GM12878 (cell line): ENCODE measurements at regions not wholly inside any gene's neighbourhood (a gene's known extent, or its start where the extent isn't known, plus 50 kb on each side); places are given as distances from the start of the nearest gene placed in this dataset.

Experiments used
- ATAC-seq: fragments of 200-7000 bp; cut with Tn5 transposase; 3 replicates; pipeline ENCODE4 v1.9.1; 2020; ENCODE audit warnings: mild to moderate bottlenecking, moderate library complexity
- BruUV-seq: library from RNA; stranded (reverse); fragments of 400-500 nt; replicated peaks from 2 replicates; lab custom pipeline; 2021; lab: Mats Ljungman, UMichigan
- CTCF ChIA-PET: fragments of 300-600 bp; sonication (Branson Sonifier 250); formaldehyde crosslinking; extraction: SDS; loops from one replicate; lab custom pipeline; 2021; ENCODE audit warnings: inconsistent platforms; lab: Yijun Ruan, JAX
- POLR2A ChIA-PET: fragments of 350-600 bp; formaldehyde crosslinking; extraction: SDS; loops from one replicate; lab custom pipeline; 2021; ENCODE audit warnings: inconsistent platforms; lab: Charles Lee
- RAD21 ChIA-PET: fragments of 300-600 bp; sonication (Branson Sonifier 250); formaldehyde crosslinking; loops from one replicate; lab custom pipeline; 2023; ENCODE audit warnings: antibody characterized with exemption; ENCODE audit not compliant: unreplicated experiment; lab: Charles Lee
- SMC1A ChIA-PET: fragments of 300-600 bp; sonication (Branson Sonifier 250); formaldehyde crosslinking; loops from one replicate; lab custom pipeline; 2023; ENCODE audit not compliant: unreplicated experiment, uncharacterized antibody; lab: Charles Lee
- DNase-seq: peaks from one replicate; pipeline ENCODE4 v3.0.0-alpha.2; 2011; ENCODE audit warnings: low read depth, low spot score
- FAIRE-seq: peaks from 3 replicates; lab custom pipeline; 2011; peaks lifted over from hg19 to GRCh38; lab: Jason Lieb, UNC
- H2AFZ ChIP-seq: 2 replicates; pipeline ENCODE4 v1.6.0; 2011; ENCODE audit warnings: low read depth, low read length, control low read depth; ENCODE audit not compliant: control insufficient read depth
- H3K27ac ChIP-seq: 2 replicates; pipeline ENCODE4 v1.5.1; 2011; ENCODE audit warnings: control low read depth; ENCODE audit not compliant: control insufficient read depth, insufficient read depth
- H3K27me3 ChIP-seq, 2 experiments: replicated peaks in 1 of 2; 2 replicates each; pipeline versions ENCODE4 v1.6.0 to v1.6.1; 2011; ENCODE audit warnings: low read length in 1 of 2; ENCODE audit not compliant: control insufficient read depth in 2 of 2, insufficient read depth in 2 of 2
- H3K36me3 ChIP-seq, 2 experiments: 2 replicates each; pipeline ENCODE4 v1.5.1; 2011; ENCODE audit warnings: low read length in 1 of 2; ENCODE audit not compliant: control insufficient read depth in 2 of 2, insufficient read depth in 2 of 2
- H3K4me1 ChIP-seq: 2 replicates; pipeline ENCODE4 v1.6.1; 2011; ENCODE audit warnings: mild to moderate bottlenecking, low read length, moderate library complexity, mixed read lengths; ENCODE audit not compliant: control insufficient read depth, insufficient read depth
- H3K4me2 ChIP-seq: 2 replicates; pipeline ENCODE4 v1.6.0; 2011; ENCODE audit warnings: control low read depth; ENCODE audit not compliant: control insufficient read depth, insufficient read depth
- H3K4me3 ChIP-seq: fragments of 200-600 bp; sonication (generic); 2 replicates; pipeline ENCODE4 v1.5.1; 2016
- H3K79me2 ChIP-seq: 2 replicates; pipeline ENCODE4 v1.6.0; 2011; ENCODE audit warnings: low read length; ENCODE audit not compliant: control insufficient read depth, insufficient read depth
- H3K9ac ChIP-seq: 2 replicates; pipeline ENCODE4 v1.8.0; 2011; ENCODE audit warnings: low read length, control low read depth, mixed read lengths; ENCODE audit not compliant: control insufficient read depth, insufficient read depth
- H3K9me3 ChIP-seq: replicated peaks from 3 replicates; pipeline ENCODE4 v1.5.1; 2011; ENCODE audit warnings: mild to moderate bottlenecking, low read length; ENCODE audit not compliant: control insufficient read depth, insufficient read depth
- H4K20me1 ChIP-seq: 2 replicates; pipeline ENCODE4 v1.6.0; 2011; ENCODE audit not compliant: control insufficient read depth, insufficient read depth
- ATF7 ChIP-seq: fragments of 450-650 bp; IDR thresholded peaks from 2 replicates; pipeline ENCODE4 v1.6.1; 2016; ENCODE audit warnings: low read depth, mild to moderate bottlenecking
- CHD4 ChIP-seq: fragments of 200-600 bp; sonication (generic); IDR thresholded peaks from 2 replicates; pipeline ENCODE4 v1.6.1; 2016; ENCODE audit warnings: mild to moderate bottlenecking
- ESRRA ChIP-seq: IDR thresholded peaks from 2 replicates; pipeline ENCODE4 v1.6.1; 2012; ENCODE audit warnings: mild to moderate bottlenecking, low read length, improper control_type of control experiment
- FOXK2 ChIP-seq: fragments of 450-650 bp; IDR thresholded peaks from 2 replicates; pipeline ENCODE4 v1.6.1; 2017; ENCODE audit warnings: mild to moderate bottlenecking, moderate library complexity
- MXI1 ChIP-seq: fragments of 150-350 bp; IDR thresholded peaks from 2 replicates; pipeline ENCODE4 v1.6.1; 2011; ENCODE audit warnings: low read depth, mild to moderate bottlenecking, inconsistent platforms, low read length, improper control_type of control experiment
- PML ChIP-seq: IDR thresholded peaks from 2 replicates; pipeline ENCODE4 v1.6.1; 2012; ENCODE audit warnings: low read length, inconsistent platforms
- RCOR1 ChIP-seq: conservative IDR thresholded peaks from 2 replicates; pipeline ENCODE4 v1.6.1; 2012; ENCODE audit warnings: low read depth, low read length, improper control_type of control experiment
- RELA ChIP-seq: fragments of 450-650 bp; IDR thresholded peaks from 2 replicates; pipeline ENCODE4 v1.8.0; 2014; ENCODE audit warnings: borderline replicate concordance; ENCODE audit not compliant: partially characterized antibody
- SIN3A ChIP-seq: IDR thresholded peaks from 2 replicates; pipeline ENCODE4 v1.6.1; 2012; ENCODE audit warnings: low read depth, low read length, improper control_type of control experiment
- SIX5 ChIP-seq: IDR thresholded peaks from 2 replicates; pipeline ENCODE4 v1.6.1; 2011; ENCODE audit warnings: mild to moderate bottlenecking, low read depth, low read length, moderate library complexity; ENCODE audit not compliant: severe bottlenecking
- YY1 ChIP-seq: IDR thresholded peaks from 2 replicates; pipeline ENCODE4 v1.6.1; 2011; ENCODE audit warnings: low read depth, mild to moderate bottlenecking, low read length
- WGBS: methylation state at CpG from one replicate; pipeline ENCODE4 v1.1.6; 2016; ENCODE audit warnings: low lambda C conversion rate; ENCODE audit not compliant: insufficient replicate concordance, insufficient coverage; ENCODE audit errors: missing lambda C conversion rate; 5-methylcytosine and 5-hydroxymethylcytosine counted together
- in situ Hi-C: fragments of 300-500 bp; cut with MboI; formaldehyde crosslinking; loops from 9 replicates; pipeline ENCODE4 v1.14.3; 2018; ENCODE audit warnings: mixed read lengths
- intact Hi-C: fragments of 100-400 bp; cut with micrococcal nuclease; formaldehyde crosslinking; loops from one replicate; pipeline ENCODE4 v1.14.2; 2022; ENCODE audit not compliant: unreplicated experiment
- TF ChIP-seq, protein P1 (sequence below): IDR thresholded peaks from 2 replicates; pipeline ENCODE4 v1.6.1; 2012; ENCODE audit warnings: low read depth, low read length, improper control_type of control experiment
- TF ChIP-seq, protein P2 (sequence below): IDR thresholded peaks from 2 replicates; pipeline ENCODE4 v1.6.1; 2012; ENCODE audit warnings: low read length, inconsistent platforms

DNA sequence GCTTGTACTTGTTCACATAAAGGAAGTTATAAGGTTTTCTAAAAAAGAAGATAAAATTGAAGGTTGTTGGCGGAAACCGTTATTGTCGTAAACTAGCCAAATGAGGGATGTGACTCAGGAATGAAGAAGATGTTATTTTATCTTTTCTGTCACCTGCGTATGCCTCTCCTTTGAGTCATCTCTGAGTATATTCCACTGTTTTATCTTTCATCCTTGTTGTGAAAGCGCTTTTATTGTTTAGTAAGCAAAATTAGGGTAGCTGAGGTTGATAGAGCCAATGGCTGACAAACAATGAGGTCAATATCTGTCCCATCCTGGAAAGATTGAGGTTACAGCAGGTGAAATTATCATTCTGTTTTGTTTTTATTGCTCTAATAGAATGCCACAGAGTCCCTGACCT, 105.0 kb downstream of the TUSC1 start:
- H3K9ac ChIP-seq, result no peak overlapping the region
- H3K36me3 ChIP-seq, result no peaks in the 10 kb centered on the region
- FAIRE-seq (no peak), ATAC-seq (no peak)
- TF ChIP-seq RELA (no peak), SIX5 (no peak), FOXK2 (no peak), YY1 (no peak), SIN3A (no peak), PML (no peak), ESRRA (no peak), CHD4 (no peak), MXI1 (no peak), RCOR1 (no peak), ATF7 (no peak)
- TF ChIP-seq, protein P1, sequence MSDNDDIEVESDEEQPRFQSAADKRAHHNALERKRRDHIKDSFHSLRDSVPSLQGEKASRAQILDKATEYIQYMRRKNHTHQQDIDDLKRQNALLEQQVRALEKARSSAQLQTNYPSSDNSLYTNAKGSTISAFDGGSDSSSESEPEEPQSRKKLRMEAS, result no peak
- TF ChIP-seq, protein P2, sequence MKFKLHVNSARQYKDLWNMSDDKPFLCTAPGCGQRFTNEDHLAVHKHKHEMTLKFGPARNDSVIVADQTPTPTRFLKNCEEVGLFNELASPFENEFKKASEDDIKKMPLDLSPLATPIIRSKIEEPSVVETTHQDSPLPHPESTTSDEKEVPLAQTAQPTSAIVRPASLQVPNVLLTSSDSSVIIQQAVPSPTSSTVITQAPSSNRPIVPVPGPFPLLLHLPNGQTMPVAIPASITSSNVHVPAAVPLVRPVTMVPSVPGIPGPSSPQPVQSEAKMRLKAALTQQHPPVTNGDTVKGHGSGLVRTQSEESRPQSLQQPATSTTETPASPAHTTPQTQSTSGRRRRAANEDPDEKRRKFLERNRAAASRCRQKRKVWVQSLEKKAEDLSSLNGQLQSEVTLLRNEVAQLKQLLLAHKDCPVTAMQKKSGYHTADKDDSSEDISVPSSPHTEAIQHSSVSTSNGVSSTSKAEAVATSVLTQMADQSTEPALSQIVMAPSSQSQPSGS, result no peak
- TF ChIP-seq, all 136 proteins: peak for 0
- DNase-seq, result no peak
- no peaks in the 10 kb centered on the region for H3K27me3 ChIP-seq
- ChIA-PET RAD21 (interaction anchor here (1.1 kb wide), 1 partner anchor 27 kb away, joined by 4 read pairs; no protein-coding TSS in a partner anchor), POLR2A (no interaction called here), SMC1A (no interaction called here), CTCF (no interaction called here)
- no peaks in the 10 kb centered on the region for H3K79me2 ChIP-seq
- WGBS, result 47% methylated on average over 5 of the region's 5 CpGs
- no peak overlapping the region for H3K4me2 ChIP-seq
- intact Hi-C loops (loop anchor here (5.0 kb wide), 1 partner anchor 51 kb away; no protein-coding TSS in a partner anchor), in situ Hi-C loops (no loop called here)
- H3K27ac ChIP-seq, result no peak overlapping the region
- H2AFZ ChIP-seq, result no peak overlapping the region
- H4K20me1 ChIP-seq, result no peaks in the 10 kb centered on the region
- H3K4me1 ChIP-seq, result no peaks in the 10 kb centered on the region
- BruUV-seq, result no TSS peak
- H3K9me3 ChIP-seq, result no peaks in the 10 kb centered on the region
- no peak overlapping the region for H3K4me3 ChIP-seq
